ENCODE measurements at regions not wholly inside any gene's neighbourhood (a gene's known extent, or its start where the extent isn't known, plus 50 kb on each side); places are given as distances from the start of the nearest gene placed in this dataset.

GRCh38 chr13:50116430-50116973 is 101.3 kb downstream of the KCNRG start:
- TF ChIP-seq CTCF (IDR thresholded peaks at IDR 0.05; ENCODE audit: low read depth, low read length) = no peak
- no peak for TF ChIP-seq MYC (IDR thresholded peaks at IDR 0.05; ENCODE audit: low read depth, low read length)
- TF ChIP-seq POLR2A (IDR thresholded peaks at IDR 0.05; ENCODE audit: extremely low read depth, insufficient read length) = no peak
